Activated T-cell treated with anti-CD3 and anti-CD28 coated beads for 4 hours (primary cell): ENCODE measurements at regions not wholly inside any gene's neighbourhood (a gene's known extent, or its start where the extent isn't known, plus 50 kb on each side); places are given as distances from the start of the nearest gene placed in this dataset.

Experiments
- DNase-seq: peaks from one replicate; pipeline ENCODE4 v3.0.0-alpha.2; 2020

- DNase-seq: no peak
Measured at GRCh38 chr5:160511280-160511929, 89.8 kb downstream of the PTTG1 start.
